HuH-7 (cell line): ENCODE measurements at regions not wholly inside any gene's neighbourhood (a gene's known extent, or its start where the extent isn't known, plus 50 kb on each side); places are given as distances from the start of the nearest gene placed in this dataset.
"Not testable (repeated sequence)": the region's sequence is repeated elsewhere in the genome, so short reads cannot be mapped to it uniquely, and the experiment has no call there.

Experiments
- DNase-seq: peaks from one replicate; pipeline ENCODE4 v3.0.0; 2011; ENCODE audit warnings: low spot score

DNA sequence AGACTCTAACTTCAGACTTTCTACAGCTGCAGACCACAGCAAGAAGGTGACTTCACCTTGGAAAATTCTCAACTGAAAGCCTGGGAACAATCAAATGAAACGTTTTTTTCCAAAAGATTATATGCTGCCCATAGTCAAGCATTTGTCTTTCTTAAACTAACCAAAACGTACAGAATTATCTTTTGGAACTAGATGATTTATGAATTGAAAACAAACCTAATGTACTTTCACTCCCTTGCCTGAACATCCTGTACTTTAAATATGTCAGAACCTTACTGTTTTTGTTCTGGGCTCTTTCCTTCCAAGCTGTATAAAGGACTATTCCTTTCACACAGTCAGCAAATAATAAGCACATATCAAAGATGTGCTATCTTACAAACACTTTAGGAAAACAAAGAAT is 62.4 kb upstream of the TNFAIP3 start:
- DNase-seq: no peak

- no peak for DNase-seq
Measured at GRCh38 chr6:137805622-137806021, 61.4 kb upstream of the TNFAIP3 start.

GRCh38 chr6:137806914-137807682 is 60.0 kb upstream of the TNFAIP3 start:
- DNase-seq: no peak

GRCh38 chr6:137808191-137808590 is 58.9 kb upstream of the TNFAIP3 start:
- no peak for DNase-seq

DNA sequence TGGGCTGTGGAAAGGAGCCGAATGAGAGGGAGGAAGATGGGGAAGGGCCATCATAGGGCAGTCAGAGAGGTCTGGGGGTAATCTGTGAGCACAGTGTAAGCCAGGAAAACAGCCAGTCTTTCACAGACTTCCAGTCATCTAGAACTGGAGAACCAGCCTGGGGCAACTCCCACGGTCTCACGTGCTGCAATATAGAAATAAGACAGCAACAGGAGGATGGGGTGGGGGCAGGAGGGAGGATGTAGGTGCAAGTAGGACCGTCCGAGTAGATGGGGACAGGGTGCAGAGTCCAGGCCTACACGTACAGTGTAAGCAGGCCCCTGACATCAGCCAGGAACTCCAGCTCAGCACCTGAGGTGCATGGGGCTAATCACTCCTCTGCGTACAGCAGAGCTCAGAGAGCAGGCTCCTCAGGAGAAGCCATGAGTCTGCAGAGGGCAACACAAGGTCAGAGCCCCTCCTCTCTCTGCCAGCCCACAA is 58.2 kb upstream of the TNFAIP3 start:
- peak; percentile 37 for DNase-seq

DNA sequence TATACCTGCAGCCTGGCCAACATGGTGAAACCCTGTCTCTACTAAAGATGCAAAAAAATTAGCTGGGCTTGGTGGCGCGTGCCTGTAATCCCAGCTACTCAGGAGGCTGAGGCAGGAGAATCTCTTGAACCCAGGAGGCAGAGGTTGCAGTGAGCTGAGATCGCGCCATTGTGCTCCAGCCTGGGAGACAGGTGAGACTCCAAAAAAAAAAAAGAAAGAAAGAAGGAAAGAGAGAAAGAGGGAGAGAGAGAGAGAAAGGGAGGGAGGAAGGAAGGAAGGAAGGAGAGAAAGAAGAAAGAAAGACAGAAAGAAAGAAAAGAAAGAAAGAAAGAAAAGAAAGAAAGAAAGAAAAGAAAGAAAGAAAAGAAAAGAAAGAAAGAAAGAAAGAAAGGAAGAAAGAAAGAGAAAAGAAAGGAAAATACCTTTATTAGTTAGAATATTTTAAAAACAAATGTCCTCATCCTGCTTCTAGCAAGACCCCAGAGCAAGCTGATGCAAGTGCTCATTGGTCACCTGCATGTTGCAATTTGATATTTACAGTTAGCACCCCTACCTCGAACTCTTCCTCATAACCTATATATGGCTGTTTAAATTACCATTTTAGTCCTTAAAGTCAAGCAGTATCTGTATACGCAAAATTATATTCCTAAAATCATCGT is 57.0 kb upstream of the TNFAIP3 start:
- DNase-seq: not testable (repeated sequence)

DNA sequence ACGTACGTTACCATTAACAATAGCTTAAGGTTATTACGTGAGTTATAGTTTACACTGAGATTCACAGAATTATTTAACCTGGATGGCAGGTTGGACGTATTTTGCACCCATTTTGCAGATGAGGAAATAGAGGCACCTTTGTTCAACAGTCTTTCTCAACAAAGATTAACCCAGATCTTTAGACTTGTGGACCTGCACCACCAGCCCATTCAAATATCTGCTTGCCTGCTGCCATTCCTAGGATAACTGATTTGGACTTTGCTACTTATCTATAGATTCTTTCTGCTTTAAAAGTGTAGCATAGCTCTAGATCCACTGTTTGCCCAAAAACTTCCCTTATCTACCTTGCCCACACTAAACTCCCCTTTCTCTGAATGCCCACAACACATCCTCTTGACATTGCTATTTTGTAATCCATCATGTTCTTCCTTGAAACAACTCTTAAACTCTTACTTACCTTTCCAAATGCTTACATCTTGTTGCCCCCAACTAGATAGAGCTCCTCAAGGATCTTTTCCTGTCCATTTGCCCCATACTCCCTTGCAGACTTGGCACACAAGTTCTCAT is 56.4 kb upstream of the TNFAIP3 start:
- no peak for DNase-seq

DNA sequence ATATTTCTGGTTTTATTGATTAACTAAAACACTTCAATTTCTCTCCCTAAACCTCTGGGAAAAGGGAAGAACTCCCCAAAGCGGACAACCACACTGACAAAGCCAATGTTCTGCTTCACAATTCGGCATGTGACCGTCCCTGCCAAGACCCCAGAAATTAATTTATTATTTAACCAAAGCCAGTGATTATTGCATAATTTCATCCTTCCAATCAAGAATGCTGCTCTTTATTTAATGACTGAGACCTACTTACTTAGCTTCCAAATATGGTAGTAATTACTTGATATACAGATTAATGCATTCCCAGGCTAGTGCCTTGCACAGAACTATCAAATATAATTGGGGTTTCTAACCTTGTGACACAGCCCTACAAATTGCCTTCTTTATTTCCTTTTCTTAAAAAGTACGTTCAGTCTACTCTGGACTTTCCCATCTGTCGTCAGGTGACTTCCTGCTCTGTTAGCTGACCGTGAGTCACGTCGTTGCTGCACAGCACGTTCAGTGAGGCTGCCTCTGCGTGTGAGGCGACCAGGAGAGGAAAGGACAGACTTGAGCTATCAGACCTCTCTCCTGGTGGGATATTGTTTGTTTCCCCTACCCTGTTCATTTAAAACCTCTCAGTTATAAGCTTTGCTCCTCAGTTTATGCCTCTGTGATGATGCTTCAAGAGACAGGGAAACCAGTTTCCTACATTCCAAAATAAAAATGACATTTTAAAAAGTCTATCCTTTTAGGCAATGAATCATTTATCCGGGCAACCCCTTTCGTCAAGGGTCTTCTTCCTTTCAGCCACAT is 55.7 kb upstream of the TNFAIP3 start:
- DNase-seq: peak; percentile 64

DNA sequence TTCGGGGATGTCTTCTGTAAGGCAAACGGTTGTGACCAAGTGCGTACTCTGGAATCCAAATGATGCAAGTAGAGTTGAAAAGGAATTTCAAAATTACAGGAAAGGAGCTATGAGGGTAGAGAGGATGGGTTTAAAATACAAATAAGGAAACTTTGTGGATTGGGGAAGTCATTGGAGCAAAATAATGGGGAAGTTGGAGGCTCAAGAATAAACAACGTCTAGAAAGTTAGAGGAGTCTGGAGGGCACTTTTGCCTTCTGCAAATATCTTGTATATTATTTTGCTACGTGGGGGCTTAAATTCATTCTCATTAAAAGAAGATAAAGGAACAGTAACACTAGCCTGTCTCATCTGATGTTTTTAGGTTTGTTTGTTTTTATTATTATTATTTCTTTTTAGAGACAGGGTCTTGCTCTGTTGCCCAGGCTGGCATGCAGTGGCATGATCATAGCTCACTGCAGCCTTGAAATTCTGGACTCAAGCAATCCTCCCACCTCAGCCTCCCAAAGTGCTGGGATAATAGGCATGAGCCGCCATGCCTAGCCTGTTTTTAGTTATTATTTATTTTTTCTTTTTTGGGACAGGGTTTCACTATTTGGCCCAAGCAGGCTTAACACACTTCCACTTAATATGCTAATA is 55.0 kb upstream of the TNFAIP3 start:
- DNase-seq: no peak

- DNase-seq: no peak
Measured at GRCh38 chr6:137813308-137813970, 53.6 kb upstream of the TNFAIP3 start.

DNA sequence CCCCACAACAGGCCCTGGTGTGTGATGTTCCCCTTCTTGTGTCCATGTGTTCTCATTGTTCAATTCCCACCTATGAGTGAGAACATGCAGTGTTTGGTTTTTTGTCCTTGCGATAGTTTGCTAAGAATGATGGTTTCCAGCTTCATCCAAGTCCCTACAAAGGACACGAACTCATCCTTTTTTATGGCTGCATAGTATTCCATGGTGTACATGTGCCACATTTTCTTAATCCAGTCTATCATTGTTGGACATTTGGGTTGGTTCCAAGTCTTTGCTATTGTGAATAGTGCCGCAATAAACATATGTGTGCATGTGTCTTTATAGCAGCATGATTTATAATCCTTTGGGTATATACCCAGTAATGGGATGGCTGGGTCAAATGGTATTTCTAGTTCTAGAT is 53.0 kb upstream of the TNFAIP3 start:
- DNase-seq: not testable (repeated sequence)

DNA sequence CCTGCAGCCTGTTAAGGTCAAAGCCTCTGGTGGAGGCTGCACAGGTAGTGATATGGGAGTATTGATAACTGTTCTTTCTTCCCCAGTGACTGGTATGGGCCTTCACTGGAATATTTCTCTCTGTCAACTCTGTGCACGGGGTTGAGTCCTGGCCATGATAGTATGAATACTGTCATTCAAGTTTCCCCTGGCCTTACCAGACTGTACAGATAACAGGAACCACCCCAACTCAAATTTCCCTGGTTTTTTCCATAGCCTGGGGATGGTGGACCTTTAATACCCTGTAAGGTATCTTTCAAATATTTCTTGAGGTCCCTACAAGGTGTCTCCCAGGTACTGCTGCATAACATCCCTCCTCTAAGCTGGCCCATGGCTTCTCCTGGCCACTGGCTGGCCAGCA is 51.4 kb upstream of the TNFAIP3 start:
- no peak for DNase-seq

DNA sequence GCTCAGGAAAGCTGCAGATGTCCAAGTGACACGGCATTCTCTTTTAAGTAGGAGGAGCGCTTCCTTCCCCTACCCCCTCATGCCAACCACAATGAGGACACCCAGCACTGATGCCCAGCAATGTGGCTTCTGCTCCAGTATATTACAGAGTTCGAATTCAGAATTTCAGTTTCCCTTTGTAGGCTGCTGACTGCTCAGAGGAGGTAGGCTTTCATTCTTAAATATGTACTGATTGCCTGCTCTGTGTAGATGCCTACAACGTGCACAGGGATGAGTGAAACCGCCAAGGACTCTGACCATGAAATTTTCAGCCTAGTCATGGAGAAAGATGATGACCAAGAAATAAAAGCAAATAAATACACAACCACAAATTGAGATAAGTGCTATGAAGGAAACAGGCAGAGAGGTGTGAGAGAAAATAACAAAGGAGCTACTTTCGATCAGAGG is 50.9 kb upstream of the TNFAIP3 start:
- DNase-seq: no peak

DNA sequence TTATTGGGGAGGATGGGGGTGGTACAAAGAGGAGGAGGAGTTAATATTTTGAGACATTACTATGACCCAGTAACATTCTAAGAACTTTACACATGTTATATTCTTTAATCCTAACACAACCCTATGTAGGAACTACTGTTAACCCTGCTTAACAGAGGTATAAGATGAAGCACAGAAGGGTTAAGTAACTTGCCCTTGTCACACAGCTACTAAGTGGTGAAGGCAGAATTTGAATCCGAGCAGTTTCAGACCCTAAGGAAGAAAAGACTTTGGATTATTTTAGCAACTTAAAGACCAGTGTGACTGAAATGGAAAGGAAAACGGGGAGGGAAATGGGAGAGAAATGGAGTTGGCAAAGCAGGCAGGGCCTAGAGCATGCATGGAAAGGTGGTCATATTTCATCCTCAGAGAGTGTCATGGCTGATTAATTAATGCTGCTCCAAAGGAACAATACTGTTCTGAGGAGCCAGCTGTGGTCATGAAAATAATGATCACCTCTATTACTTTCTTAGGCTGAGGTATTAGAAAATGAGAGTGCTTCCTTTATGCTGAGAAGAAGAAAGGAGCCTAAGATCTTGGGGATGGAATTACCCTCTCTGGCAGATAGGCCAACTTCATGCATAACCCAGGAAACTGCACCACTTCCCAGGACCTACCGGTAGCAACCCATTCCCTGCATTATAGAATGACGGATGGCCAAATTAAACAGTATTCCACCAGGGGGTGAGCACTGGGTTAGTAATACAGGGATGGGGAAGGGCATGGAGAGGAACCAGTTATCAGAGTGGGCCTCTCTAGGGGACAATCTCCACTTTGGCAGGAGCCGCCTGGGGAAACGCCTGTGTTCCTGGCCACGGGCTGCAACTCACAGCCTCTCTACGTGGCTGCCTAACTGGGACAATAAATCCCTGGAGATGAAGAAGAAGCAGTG is 50.1 kb upstream of the TNFAIP3 start:
- no peak for DNase-seq
